Breast epithelium (tissue), 4 donors: ENCODE measurements at regions not wholly inside any gene's neighbourhood (a gene's known extent, or its start where the extent isn't known, plus 50 kb on each side); places are given as distances from the start of the nearest gene placed in this dataset.
"Not testable (repeated sequence)": the region's sequence is repeated elsewhere in the genome, so short reads cannot be mapped to it uniquely, and the experiment has no call there.

Source experiments
- DNase-seq, 2 donors: peaks; one replicate each; pipeline ENCODE4 v3.0.0-alpha.2; 2019; ENCODE audit warnings: low spot score in 2 of 2
- H3K27ac ChIP-seq, 2 donors: fragments of 200-600 bp; sonication (generic) in 1 of 2; one replicate each; pipeline ENCODE4 v1.5.1; 2016 to 2019; ENCODE audit warnings: mild to moderate bottlenecking in 1 of 2
- H3K27me3 ChIP-seq, 2 donors: fragments of 200-600 bp; sonication (generic) in 1 of 2; one replicate each; pipeline versions ENCODE4 v1.5.1 to v1.6.0; 2017 to 2019; ENCODE audit warnings: control low read depth in 1 of 2, mild to moderate bottlenecking in 1 of 2
- H3K36me3 ChIP-seq: fragments of 200-600 bp; one replicate; pipeline ENCODE4 v1.5.1; 2019
- H3K4me1 ChIP-seq, 2 donors: fragments of 200-600 bp; sonication (generic); one replicate each; pipeline ENCODE4 v1.5.1; 2016 to 2019; ENCODE audit warnings: control low read depth in 1 of 2
- H3K4me3 ChIP-seq, 3 donors: fragments of 200-600 bp; sonication (generic); 1 replicate in 2 of 3; 2 replicates in 1 of 3; pipeline ENCODE4 v1.5.1; 2016 to 2019; ENCODE audit warnings: mild to moderate bottlenecking in 3 of 3, moderate library complexity in 2 of 3
- H3K9me3 ChIP-seq, 2 donors: fragments of 200-600 bp; sonication (generic) in 1 of 2; one replicate each; pipeline ENCODE4 v1.5.1; 2016 to 2019; ENCODE audit warnings: control low read depth in 1 of 2
- POLR2A ChIP-seq: fragments of 450-650 bp; IDR thresholded peaks from one replicate; pipeline ENCODE4 v1.6.1; 2016; ENCODE audit warnings: antibody characterized with exemption, mild to moderate bottlenecking, moderate library complexity
- POLR2AphosphoS5 ChIP-seq, 3 donors: sonication (generic); formaldehyde crosslinking; IDR thresholded peaks; one replicate each; pipeline ENCODE4 v1.6.1; 2017; ENCODE audit warnings: antibody characterized with exemption in 3 of 3
- intact Hi-C: fragments of 100-400 bp; cut with DNase I; formaldehyde crosslinking; loops from one replicate; pipeline ENCODE4 v1.15.1; 2023; ENCODE audit warnings: low total_unique reads
- TF ChIP-seq, protein P1 (sequence below), 3 donors: fragments of 450-650 bp; IDR thresholded peaks; one replicate each; pipeline ENCODE4 v1.5.1; 2016 to 2017; ENCODE audit warnings: antibody characterized with exemption in 3 of 3, mild to moderate bottlenecking in 3 of 3, moderate library complexity in 3 of 3

DNA sequence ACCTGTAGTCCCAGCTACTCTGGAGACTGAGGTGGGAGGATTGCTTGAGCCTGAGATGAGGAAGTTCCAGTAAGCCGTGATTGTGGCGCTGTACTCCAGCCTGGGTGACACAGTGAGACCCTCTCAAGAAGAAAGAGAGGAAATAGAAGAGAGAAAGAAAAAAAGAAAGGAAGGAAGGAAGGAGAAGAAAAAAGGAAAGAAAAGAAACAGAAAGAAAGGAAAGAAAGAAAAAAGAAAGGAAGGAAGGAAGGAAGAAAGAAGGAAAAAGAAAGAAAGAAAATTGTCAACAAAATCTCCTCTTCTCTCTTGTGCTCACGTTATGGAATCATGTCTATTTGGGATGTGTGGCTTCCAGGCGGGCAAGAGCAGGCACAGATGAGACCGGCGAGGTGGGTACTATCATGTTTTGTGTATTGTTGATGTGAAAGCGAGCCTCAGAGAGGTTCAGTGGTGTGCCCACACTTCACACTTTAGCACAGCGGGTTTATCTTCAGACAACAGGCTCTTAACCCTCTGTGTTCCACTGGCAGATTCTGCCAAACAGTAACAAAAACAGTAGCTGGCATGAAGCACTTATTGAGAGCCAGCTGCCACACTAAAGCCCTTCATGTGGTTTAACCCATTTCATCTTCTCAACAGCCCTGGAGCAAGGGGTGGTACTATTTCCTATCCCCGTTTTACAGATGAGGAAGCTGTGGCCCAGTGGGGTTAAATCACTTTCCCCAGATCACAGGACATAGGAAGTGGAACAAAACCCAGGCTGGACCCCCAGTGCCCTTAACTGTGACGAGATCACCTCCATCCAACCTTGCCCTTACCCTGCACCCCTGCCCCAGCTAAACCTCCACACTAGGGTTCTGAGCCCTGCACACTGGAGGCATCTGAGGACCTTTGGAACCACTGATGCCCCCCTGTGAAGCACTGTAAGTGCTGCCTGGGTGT is 94.7 kb upstream of the TARDBP start:
- DNase-seq = no peak
- Histone ChIP-seq H3K4me3 (no peak overlapping the region), H3K36me3 (no peaks in the 10 kb centered on the region), H3K27ac (no peak overlapping the region), H3K4me1 (no peaks in the 10 kb centered on the region), H3K27me3 (peaks cover 0 to 3% of the 10 kb centered on the region in 2 donors), H3K9me3 (no peaks in the 10 kb centered on the region)
- intact Hi-C loops = no loop called here
- TF ChIP-seq, protein P1, sequence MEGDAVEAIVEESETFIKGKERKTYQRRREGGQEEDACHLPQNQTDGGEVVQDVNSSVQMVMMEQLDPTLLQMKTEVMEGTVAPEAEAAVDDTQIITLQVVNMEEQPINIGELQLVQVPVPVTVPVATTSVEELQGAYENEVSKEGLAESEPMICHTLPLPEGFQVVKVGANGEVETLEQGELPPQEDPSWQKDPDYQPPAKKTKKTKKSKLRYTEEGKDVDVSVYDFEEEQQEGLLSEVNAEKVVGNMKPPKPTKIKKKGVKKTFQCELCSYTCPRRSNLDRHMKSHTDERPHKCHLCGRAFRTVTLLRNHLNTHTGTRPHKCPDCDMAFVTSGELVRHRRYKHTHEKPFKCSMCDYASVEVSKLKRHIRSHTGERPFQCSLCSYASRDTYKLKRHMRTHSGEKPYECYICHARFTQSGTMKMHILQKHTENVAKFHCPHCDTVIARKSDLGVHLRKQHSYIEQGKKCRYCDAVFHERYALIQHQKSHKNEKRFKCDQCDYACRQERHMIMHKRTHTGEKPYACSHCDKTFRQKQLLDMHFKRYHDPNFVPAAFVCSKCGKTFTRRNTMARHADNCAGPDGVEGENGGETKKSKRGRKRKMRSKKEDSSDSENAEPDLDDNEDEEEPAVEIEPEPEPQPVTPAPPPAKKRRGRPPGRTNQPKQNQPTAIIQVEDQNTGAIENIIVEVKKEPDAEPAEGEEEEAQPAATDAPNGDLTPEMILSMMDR (IDR thresholded peaks at IDR 0.05) = no peak
- TF ChIP-seq POLR2A = no peak

DNA sequence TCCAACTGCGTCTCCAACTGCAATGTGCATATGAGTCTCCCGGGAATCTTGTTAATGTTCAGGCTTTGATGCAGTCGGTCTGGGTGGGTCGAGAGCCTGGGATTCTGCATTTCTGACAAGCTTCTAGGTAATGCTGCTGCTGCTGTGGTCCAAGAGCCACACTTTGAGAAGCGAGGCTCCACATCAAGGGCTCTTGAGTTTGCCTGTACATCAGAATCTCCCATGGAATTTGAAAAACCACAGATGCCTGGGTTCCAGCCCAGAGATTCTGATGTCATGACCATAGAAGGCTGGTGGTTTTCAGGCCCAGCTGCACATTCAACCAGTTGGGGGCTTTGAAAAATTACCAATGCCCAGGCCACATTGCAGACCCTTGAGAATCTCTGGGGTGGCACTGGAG is 93.9 kb upstream of the TARDBP start:
- intact Hi-C loops = no loop called here
- no peaks in the 10 kb centered on the region for H3K9me3 ChIP-seq

DNA sequence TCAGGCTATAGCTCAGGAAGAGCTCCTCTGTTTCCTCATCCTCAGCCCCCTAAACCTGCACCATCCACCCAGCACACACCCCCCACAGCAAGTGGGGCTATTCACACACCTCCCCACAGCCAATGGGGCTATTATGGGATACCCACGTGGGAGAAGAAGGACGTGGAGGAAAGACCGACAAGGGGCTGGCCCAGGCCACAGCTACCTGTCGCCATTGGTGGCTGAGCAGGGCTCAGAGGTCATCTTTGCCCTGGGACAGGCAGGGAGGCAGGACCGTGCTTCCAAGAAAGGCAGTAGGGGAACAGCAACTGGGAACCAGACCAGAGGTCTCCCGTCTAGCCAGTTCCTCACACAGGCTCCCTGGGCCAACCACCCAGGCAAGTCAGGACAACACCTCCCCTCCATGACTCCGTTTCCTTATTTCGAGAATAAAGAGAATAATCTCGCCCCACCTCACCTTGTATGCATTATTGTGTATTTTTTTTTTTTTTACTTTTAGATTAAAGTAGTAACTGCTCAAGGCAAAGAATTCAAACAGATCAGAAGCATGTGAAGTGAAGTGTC is 92.3 kb upstream of the TARDBP start:
- TF ChIP-seq, protein P1 (IDR thresholded peaks at IDR 0.05) = no peak
- TF ChIP-seq POLR2AphosphoS5 (IDR thresholded peaks at IDR 0.05) (no peak), POLR2A (no peak)
- peaks cover 0 to 3% of the 10 kb centered on the region in 2 donors for H3K27me3 ChIP-seq
- no peaks in the 10 kb centered on the region for H3K4me1 ChIP-seq
- H3K27ac ChIP-seq = no peak overlapping the region
- intact Hi-C loops = no loop called here
- H3K36me3 ChIP-seq = no peaks in the 10 kb centered on the region
- H3K4me3 ChIP-seq = no peak overlapping the region
- no peaks in the 10 kb centered on the region for H3K9me3 ChIP-seq
- DNase-seq = no peak

More for the DNA sequence above, 93.9 kb upstream of the TARDBP start:
- no peak overlapping the region for H3K27ac ChIP-seq
- H3K4me3 ChIP-seq = no peak overlapping the region
- no peak for TF ChIP-seq POLR2AphosphoS5 (IDR thresholded peaks at IDR 0.05)
- no peak for TF ChIP-seq POLR2A
- no peak for DNase-seq
- H3K4me1 ChIP-seq = no peaks in the 10 kb centered on the region
- no peaks in the 10 kb centered on the region for H3K36me3 ChIP-seq
- peaks cover 0 to 3% of the 10 kb centered on the region in 2 donors for H3K27me3 ChIP-seq

DNA sequence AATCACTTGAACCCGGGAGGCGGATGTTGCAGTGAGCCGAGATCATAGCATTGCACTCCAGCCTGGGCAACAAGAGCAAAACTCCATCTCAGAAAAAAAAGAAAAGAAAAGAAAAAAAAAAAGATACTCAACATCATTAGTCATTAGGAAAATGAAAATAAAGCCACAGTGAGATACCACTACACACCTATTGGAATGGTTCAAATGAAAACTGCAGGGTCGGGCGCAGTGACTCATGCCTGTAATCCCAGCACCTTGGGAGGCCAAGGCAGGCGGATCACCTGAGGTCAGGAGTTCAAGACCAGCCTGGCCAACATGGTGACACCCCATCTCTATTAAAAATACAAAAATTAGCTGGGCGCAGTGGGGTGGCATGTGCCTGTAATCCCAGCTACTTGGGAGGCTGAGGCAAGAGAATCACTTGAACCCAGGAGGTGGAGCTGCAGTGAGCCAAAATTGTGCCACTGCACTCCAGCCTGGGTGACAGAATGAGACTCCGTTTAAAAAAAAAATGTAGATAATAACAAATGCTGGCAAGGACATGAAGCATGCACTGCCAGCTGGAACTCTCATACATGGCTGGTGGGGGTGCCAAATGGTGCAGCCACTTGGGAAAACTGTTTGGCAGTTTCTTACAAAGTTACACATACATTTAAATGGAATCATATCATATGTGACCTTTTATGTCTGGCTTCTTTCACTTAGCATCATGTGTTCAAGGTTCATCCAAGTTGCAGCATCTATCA is 90.0 kb upstream of the TARDBP start:
- H3K4me1 ChIP-seq, DNase-seq, H3K4me3 ChIP-seq, H3K36me3 ChIP-seq, intact Hi-C loops, H3K27ac ChIP-seq, H3K9me3 ChIP-seq, H3K27me3 ChIP-seq: not testable (repeated sequence)

DNA sequence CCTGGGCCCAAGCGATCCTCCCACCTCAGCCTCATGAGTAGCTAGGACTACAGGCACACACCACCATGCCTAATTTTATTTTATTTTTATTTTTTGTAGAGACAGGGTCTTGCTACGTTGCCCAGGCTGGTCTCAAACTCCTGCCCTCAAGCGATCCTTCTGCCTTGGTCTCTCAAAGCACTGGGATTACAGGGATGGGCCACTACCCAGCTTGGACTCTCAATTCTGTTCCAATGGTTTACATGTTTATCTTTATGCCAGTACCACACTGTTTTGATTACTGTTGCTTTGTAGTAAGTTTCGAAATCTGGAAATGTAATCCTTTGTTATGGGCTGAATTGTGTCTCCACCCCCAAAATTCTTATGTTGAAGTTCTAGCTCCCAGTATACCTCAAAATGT is 88.4 kb upstream of the TARDBP start:
- Histone ChIP-seq H3K27ac (no peak overlapping the region), H3K36me3 (no peaks in the 10 kb centered on the region), H3K9me3 (peaks cover 0 to 7% of the 10 kb centered on the region in 2 donors), H3K4me3 (no peak overlapping the region), H3K4me1 (no peaks in the 10 kb centered on the region), H3K27me3 (peaks cover 0 to 3% of the 10 kb centered on the region in 2 donors)
- intact Hi-C loops = no loop called here
- no peak for DNase-seq
- TF ChIP-seq POLR2A = no peak
- no peak for TF ChIP-seq POLR2AphosphoS5 (IDR thresholded peaks at IDR 0.05)
- TF ChIP-seq, protein P1 (IDR thresholded peaks at IDR 0.05) = no peak

DNA sequence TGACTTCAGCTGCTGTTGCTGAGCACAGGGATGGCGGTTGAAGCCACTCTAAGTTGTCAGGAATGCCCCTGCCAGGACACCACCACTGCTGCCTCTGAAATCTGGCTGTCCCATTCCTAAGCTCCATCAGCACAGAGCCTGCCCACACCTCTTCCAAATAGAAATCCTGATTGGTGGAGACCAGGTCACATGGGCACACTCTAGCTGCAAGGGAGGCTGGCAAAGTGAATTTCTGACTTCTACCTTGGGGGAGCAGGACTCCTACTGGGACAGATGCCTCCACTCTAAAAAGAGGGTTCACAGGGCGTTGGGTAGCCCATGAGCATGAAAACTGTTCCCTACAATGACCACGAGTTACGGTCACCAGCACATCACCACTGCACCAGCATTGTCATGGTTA is 83.8 kb upstream of the TARDBP start:
- no peak for DNase-seq
- H3K4me3 ChIP-seq = no peak overlapping the region
- H3K4me1 ChIP-seq = no peaks in the 10 kb centered on the region

More for the DNA sequence above, 83.8 kb upstream of the TARDBP start:
- H3K27me3 ChIP-seq = no peaks in the 10 kb centered on the region
- H3K9me3 ChIP-seq = peaks cover 0 to 7% of the 10 kb centered on the region in 2 donors
- H3K27ac ChIP-seq = no peak overlapping the region
- intact Hi-C loops = no loop called here
- TF ChIP-seq POLR2AphosphoS5 (IDR thresholded peaks at IDR 0.05) = no peak
- no peaks in the 10 kb centered on the region for H3K36me3 ChIP-seq
